Keratinocyte (primary cell): ENCODE measurements at regions not wholly inside any gene's neighbourhood (a gene's known extent, or its start where the extent isn't known, plus 50 kb on each side); places are given as distances from the start of the nearest gene placed in this dataset.

Experiments used
- EZH2 ChIP-seq: IDR thresholded peaks from one replicate; pipeline ENCODE4 v1.6.1; 2012; ENCODE audit warnings: inconsistent platforms, mild to moderate bottlenecking, low read length, moderate library complexity
- TF ChIP-seq, protein P1 (sequence below), 3 experiments: IDR thresholded peaks in 1 of 3; conservative IDR thresholded peaks in 1 of 3; optimal IDR thresholded peaks in 1 of 3; 2 replicates in 2 of 3; 3 replicates in 1 of 3; pipeline versions ENCODE3 to v1.5.1; 2011; ENCODE audit warnings: low read length in 3 of 3, mild to moderate bottlenecking in 3 of 3, moderate library complexity in 2 of 3, control low read depth in 1 of 3, inconsistent platforms in 1 of 3; ENCODE audit not compliant: insufficient read depth in 2 of 3; ENCODE audit errors: extremely low read depth in 1 of 3

GRCh38 chr4:174141876-174142275 lies 141.6 kb downstream of the FBXO8 start:
- TF ChIP-seq EZH2 = no peak
- TF ChIP-seq, protein P1, sequence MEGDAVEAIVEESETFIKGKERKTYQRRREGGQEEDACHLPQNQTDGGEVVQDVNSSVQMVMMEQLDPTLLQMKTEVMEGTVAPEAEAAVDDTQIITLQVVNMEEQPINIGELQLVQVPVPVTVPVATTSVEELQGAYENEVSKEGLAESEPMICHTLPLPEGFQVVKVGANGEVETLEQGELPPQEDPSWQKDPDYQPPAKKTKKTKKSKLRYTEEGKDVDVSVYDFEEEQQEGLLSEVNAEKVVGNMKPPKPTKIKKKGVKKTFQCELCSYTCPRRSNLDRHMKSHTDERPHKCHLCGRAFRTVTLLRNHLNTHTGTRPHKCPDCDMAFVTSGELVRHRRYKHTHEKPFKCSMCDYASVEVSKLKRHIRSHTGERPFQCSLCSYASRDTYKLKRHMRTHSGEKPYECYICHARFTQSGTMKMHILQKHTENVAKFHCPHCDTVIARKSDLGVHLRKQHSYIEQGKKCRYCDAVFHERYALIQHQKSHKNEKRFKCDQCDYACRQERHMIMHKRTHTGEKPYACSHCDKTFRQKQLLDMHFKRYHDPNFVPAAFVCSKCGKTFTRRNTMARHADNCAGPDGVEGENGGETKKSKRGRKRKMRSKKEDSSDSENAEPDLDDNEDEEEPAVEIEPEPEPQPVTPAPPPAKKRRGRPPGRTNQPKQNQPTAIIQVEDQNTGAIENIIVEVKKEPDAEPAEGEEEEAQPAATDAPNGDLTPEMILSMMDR (optimal IDR thresholded peaks at IDR 0.05 in 1 of 3, IDR thresholded peaks at IDR 0.05 in 1 of 3, conservative IDR thresholded peaks at IDR 0.05 in 1 of 3; ENCODE audit: extremely low read depth in 1 of 3, insufficient read depth in 2 of 3, low read length in 3 of 3) = no peak
